AG10803 (cell line): ENCODE measurements at regions not wholly inside any gene's neighbourhood (a gene's known extent, or its start where the extent isn't known, plus 50 kb on each side); places are given as distances from the start of the nearest gene placed in this dataset.
"Not testable (repeated sequence)": the region's sequence is repeated elsewhere in the genome, so short reads cannot be mapped to it uniquely, and the experiment has no call there.

Experiments used
- DNase-seq: peaks from one replicate; pipeline ENCODE4 v3.0.0; 2010; ENCODE audit warnings: low read depth
- H3K4me3 ChIP-seq: 2 replicates; pipeline ENCODE4 v1.5.1; 2011; ENCODE audit warnings: mild to moderate bottlenecking, low read length, control low read depth
- TF ChIP-seq, protein P1 (sequence below): conservative IDR thresholded peaks from 2 replicates; pipeline ENCODE4 v1.5.1; 2011; ENCODE audit warnings: mild to moderate bottlenecking, low read length, control low read depth, inconsistent platforms

DNA sequence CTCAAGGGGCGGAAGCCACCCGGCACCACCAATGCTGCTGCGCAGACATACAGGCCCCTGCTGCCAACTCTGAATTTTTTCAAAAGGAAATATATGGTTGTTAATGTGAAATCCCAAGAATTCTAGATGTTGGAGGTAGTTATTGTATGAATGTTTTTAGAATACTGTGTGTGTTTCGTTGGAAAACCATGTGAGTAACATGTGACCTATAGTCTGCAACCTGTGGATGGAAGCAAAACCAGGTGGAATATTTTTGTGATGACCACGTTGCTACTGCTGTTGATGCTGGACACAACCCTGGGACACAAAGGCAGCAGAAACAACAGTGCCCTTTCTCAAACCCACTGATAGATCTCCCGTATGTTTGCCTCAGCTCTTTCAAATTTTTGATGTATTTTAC lies 376.3 kb upstream of the SALL1 start:
- TF ChIP-seq, protein P1, sequence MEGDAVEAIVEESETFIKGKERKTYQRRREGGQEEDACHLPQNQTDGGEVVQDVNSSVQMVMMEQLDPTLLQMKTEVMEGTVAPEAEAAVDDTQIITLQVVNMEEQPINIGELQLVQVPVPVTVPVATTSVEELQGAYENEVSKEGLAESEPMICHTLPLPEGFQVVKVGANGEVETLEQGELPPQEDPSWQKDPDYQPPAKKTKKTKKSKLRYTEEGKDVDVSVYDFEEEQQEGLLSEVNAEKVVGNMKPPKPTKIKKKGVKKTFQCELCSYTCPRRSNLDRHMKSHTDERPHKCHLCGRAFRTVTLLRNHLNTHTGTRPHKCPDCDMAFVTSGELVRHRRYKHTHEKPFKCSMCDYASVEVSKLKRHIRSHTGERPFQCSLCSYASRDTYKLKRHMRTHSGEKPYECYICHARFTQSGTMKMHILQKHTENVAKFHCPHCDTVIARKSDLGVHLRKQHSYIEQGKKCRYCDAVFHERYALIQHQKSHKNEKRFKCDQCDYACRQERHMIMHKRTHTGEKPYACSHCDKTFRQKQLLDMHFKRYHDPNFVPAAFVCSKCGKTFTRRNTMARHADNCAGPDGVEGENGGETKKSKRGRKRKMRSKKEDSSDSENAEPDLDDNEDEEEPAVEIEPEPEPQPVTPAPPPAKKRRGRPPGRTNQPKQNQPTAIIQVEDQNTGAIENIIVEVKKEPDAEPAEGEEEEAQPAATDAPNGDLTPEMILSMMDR, result no peak
- H3K4me3 ChIP-seq, result no peak overlapping the region
- no peak for DNase-seq

DNA sequence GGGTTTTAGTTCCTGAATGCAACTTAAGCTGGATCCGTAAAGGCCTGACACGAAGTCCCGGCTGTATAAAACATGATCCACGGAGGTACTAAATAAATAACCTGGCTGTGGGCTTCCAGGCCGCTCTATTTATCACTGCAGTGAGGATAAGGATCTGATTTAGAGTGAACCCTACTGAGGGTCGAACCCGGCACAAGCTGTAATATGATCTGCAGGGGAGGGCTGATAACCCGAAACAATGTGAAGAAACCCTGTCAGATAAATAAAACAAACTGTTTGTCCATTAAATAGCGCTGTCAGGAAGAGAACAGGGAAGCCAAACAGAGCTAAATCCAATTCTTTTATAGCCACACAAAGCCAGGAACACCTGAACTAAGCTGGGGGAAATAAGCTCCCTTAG lies 375.6 kb upstream of the SALL1 start:
- no peak overlapping the region for H3K4me3 ChIP-seq
- TF ChIP-seq, protein P1, result no peak
- DNase-seq, result no peak

DNA sequence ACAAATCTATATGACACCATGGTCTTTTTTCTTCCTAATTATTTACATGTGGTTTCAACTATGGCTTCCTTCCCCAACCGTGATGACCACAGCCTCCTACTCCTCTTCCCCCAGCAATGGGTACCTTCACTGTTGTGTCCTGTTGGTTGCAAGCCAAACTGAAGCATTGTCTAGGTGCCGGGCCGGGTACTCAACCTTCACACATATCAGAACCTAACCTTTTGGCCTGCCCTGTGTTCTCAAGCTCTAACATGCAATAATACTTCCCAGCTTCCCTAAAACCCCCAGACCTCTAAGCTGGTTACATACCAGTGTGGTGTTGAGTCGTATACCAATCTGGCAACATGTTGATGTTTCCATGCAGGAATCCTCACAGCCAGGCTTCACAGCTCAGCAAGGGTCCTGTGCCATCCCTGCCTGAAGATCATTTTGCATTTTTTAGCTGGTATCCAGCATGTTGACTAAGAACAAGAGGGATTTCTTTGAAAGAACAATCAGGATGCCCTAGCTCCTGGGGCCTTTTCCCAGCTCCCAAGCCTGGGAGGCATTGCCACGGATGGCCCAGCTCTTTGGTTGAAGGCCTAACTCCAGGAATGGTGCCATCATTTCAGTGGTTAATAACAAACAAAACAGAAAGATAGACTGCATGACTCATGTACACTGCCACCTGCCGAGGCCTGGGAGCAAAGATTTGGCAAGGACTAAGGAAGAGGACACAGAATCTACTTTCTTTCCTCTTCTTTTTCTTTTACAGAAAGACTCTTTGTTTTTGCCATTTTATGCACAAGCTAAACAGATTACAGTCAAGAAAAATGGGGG lies 373.7 kb upstream of the SALL1 start:
- TF ChIP-seq, protein P1, result peak; percentile 28; the same call in 1 of the 2 replicates
- DNase-seq, result peak; percentile 82
- H3K4me3 ChIP-seq, result no peak overlapping the region

DNA sequence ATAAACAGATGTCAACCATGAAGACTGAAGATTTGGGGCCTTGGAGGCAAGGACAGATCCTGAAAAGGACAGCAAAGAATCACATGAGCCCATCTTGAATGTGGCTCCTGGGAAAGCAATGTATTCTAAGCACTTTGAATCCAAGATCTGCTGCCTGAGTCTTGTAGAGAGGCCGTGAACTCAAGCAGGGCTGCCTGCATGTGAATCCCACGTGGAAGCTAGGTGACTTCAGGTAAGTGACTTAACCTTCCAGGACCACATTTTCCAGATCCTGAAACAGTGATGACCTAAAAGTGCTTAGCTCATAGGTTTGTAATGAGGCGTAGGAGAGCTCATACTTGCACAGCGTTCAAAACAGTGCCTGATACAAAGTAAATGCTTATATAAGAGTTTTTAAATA lies 373.0 kb upstream of the SALL1 start:
- TF ChIP-seq, protein P1, result no peak
- no peak for DNase-seq

DNA sequence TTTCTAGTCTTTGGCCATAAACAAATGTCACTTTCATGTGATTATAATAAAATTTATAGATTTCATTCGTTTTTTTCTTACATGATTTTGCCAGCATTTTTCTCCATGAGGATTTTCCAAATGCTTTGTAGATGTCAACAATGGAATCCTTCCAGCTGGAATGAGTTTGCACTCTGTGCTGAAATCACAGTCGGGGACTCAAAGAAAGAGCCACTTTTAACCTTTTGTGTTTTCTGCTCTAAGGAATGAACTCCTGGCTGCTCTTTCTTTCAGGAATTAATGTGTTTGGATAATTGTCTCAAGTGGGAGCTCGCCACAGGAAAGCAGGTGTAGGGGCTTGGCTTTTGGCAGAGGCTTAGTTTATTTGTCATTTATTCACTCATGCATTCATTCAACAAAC lies 372.3 kb upstream of the SALL1 start:
- no peak overlapping the region for H3K4me3 ChIP-seq
- TF ChIP-seq, protein P1, result no peak
- peak; percentile 67 for DNase-seq

More for the DNA sequence above, 373.0 kb upstream of the SALL1 start:
- H3K4me3 ChIP-seq, result no peak overlapping the region

DNA sequence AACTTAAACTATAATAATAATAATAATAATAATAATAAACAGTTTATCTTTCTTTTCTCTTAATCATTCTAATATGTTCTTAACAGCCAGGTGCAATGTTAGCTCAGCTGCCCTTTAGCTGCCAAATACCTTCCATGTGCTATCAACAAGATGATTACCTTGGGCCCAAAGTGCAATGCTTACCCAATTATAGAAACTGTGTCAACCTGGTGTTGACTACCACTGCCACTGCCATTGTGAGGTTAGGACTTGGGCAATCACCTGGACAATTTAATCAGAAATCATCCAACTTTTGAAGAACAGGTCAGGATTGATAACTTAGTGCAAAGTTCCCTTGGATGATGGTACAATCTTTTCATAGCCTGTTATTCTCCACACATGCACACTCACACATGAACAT lies 371.8 kb upstream of the SALL1 start:
- TF ChIP-seq, protein P1, result no peak
- no peak overlapping the region for H3K4me3 ChIP-seq
- no peak for DNase-seq

DNA sequence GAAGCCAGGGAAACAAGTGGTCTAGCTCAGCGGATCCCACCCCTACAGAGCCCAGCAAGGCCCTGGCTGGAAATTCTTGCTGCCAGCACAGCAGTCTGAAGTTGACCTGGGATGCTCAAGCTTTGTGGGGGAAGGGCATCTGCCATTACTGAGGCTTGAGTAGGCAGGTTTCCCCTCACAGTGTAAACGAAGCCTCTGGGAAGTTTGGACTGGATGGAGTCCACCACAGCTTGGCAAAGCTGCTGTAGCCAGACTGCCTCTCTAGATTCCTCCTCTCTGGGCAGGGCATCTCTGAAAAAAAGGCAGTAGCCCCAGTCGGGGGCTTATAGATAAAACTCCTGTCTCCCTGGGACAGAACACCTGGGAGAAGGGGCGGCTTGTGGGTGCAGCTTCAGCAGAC lies 365.9 kb upstream of the SALL1 start:
- DNase-seq, H3K4me3 ChIP-seq: not testable (repeated sequence)
